COLO668 (cell line): ENCODE measurements at regions not wholly inside any gene's neighbourhood (a gene's known extent, or its start where the extent isn't known, plus 50 kb on each side); places are given as distances from the start of the nearest gene placed in this dataset.
"Not testable (repeated sequence)": the region's sequence is repeated elsewhere in the genome, so short reads cannot be mapped to it uniquely, and the experiment has no call there.

Source experiments
- DNase-seq: peaks from one replicate; lab custom pipeline; 2025; ENCODE audit not compliant: unreplicated experiment; lab: John Stamatoyannopoulos, UW

DNA sequence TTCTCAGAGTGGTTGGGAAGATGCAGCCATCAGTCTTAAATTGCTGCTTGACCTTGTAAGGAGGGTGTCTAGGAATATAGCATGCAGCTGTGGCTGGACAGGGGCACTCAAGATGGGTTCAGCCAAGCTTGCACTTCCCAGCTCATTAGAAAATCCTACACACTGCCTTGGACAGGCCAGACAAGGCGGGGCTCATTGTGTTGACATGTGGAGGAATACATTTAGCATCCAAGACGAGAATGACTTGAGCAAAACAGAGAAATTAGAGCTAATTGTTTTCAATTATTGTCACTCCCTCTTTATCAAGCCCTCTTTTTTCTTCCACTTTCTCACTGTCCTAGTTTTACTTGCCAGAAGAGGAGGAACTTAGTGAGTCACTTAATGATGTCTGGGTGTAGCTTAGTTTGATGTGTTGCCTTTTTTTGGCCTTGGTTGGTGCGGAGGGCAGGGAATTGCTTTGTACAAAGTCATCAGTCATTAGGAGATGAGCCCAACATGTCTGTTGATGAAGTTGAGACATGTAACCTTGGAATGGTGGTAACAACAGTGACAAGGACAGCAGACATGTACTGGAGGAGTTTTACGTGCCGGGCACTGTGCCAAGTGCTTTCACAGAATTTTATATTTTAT lies 1219.3 kb upstream of the WWC1 start:
- DNase-seq, result no peak

DNA sequence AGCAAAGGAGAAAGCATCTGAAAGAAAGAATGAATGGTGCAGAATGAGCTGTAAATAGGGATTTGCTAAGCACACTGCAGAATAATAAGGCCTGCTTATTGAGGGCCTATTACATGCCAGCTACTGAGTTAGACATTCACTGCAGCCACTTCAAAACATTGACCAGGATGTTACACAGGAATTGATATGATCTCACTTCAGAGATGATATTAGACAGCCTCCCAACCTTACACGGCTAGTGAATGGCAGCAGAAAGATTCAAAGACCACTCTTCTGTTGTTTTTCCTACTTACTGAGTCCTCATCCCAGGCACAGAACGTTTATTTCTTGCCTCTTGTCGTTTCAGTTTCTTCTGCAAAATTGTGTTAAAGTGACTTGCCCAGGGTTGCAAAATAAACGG lies 1209.9 kb upstream of the WWC1 start:
- no peak for DNase-seq

- DNase-seq, result no peak
Measured at GRCh38 chr5:167096816-167097215, 1194.6 kb upstream of the WWC1 start.

GRCh38 chr5:167104351-167104750 lies 1187.1 kb upstream of the WWC1 start:
- no peak for DNase-seq

GRCh38 chr5:167105941-167106340 lies 1185.5 kb upstream of the WWC1 start:
- no peak for DNase-seq

DNA sequence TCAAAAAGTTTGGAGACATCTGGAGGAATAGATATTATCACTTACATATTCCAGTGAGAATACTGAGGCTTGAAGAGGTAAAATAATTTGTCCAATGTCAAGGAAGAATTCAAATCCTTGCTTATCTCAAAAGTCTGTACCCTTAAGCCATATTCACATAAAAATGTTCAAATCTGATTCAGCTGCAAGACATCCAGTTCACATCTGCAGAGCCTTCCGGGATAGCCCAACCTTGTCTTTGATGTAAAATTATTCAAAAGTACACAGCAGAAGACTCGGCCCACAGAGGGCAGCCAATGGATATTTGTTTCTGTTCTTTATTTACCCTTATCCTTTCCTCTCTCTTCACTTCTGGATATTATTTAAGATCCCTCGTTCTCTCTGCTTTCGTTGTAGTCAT lies 1183.8 kb upstream of the WWC1 start:
- DNase-seq, result no peak

GRCh38 chr5:167108266-167108665 lies 1183.2 kb upstream of the WWC1 start:
- DNase-seq, result not testable (repeated sequence)

DNA sequence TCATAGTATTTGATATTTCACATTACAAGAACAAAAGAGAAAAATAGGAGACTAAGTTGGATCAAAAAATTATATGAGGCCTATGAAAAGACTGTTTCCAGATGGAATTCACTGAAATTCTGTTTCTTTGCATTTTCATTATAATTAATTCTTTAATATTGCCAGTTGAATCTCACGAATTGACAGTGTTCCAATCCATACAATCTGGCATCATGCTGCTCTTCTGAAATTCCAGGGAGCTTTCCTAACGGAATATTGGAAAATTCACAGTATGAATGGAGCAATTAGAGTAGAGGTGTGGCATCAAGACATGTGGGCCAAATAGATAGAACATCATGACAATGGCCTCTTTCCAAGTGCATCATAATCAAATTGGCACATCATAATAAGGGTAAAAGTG lies 1178.9 kb upstream of the WWC1 start:
- DNase-seq, result no peak

DNA sequence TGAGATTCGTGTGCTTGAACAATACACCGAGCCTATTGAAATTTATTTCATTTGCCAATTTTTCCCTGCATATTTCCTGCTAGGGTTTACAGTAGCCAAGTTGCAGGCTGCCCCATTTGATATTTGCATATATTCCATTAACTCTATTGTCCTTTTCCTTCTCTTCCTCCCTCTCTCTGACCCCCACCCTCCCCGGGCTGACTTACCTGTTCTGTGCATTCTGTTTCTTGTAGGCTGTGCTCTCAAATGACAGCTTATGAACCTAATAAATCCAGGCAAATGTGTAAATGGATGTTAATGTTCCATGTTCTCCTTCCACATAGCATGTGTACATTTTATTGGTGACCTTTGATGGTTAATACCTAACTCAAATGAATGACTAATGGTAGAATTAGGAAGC lies 1169.2 kb upstream of the WWC1 start:
- no peak for DNase-seq

DNA sequence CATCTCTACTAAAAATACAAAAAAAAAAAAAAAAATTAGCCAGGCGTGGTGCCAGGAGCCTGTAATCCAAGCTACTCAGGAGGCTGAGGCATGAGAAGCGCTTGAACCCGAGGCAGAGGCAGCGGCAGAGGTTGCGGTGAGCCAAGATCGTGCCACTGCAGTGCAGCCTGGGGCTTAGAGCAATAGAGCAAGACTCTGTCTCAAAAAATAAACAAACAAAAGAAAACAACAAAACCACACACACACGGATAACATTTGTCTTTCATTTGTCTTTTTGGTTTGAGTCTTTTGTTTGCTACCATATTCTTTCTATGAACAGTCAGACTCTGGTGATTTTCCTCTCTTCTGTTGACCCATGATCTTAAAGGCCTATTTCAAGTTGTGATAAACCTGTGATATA lies 1168.3 kb upstream of the WWC1 start:
- DNase-seq, result no peak

DNA sequence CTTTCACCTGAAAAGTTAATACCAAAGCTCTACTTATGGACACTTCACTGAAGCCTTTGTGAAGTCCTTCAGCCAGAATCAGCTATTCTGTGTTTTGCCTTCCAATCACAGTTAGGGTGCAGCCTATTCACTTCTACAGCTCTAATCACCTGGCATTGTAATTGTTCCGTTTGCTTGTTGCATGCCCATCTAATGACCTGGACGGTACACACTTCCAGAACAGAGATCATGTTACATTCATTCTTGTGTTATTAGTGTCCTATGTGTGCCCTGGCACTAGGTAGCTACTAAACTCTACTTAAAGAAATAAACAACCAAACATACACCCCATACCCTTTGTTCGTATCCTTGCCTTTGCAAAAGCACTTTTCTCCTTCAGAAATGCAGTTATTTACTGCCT lies 1162.9 kb upstream of the WWC1 start:
- DNase-seq, result no peak

- no peak for DNase-seq
Measured at GRCh38 chr5:167140548-167141291, 1150.7 kb upstream of the WWC1 start.

DNA sequence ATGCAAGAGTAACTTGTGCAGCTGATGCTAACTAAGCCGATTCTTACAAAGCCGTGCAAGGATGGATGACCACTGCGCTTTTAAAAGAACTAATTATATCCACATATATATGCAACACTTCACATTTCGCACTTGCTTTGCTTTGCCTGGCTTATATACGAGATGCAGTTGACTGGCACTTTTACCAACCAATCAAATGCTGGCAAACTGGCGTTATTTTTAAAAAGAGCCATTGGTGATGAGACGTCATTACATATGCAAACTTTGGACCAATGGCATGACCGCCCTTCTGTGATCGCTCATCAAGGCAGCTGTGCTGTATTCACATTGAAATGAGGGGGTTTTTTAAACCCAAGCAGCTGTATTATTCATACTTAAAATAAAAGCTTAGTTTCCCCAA lies 1147.7 kb upstream of the WWC1 start:
- DNase-seq, result no peak

GRCh38 chr5:167145841-167146240 lies 1145.6 kb upstream of the WWC1 start:
- no peak for DNase-seq

DNA sequence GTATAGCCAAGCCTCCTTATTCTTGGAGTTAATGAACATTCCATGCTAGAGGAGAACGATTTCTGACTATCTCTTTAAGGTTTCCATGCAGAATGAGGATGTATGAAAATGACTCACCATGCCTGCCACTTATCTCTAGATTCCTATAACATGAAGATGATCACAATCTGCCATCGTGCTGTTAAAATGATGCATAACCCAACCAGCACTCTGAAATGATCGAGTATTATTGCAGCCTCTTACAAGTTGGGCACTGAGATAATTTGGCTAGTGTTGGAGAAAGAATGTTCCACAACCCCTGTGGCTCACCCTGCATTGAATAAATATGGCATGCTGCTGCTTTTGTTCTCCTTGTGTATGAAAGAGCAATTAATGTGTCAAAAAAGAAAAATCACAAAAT lies 1143.6 kb upstream of the WWC1 start:
- DNase-seq, result no peak

GRCh38 chr5:167150661-167151060 lies 1140.8 kb upstream of the WWC1 start:
- no peak for DNase-seq

GRCh38 chr5:167152561-167152960 lies 1138.9 kb upstream of the WWC1 start:
- DNase-seq, result no peak

GRCh38 chr5:167155387-167156005 lies 1135.9 kb upstream of the WWC1 start:
- no peak for DNase-seq

- no peak for DNase-seq
Measured at GRCh38 chr5:167156446-167156845, 1135.0 kb upstream of the WWC1 start.

- DNase-seq, result no peak
Measured at GRCh38 chr5:167158588-167158987, 1132.9 kb upstream of the WWC1 start.

DNA sequence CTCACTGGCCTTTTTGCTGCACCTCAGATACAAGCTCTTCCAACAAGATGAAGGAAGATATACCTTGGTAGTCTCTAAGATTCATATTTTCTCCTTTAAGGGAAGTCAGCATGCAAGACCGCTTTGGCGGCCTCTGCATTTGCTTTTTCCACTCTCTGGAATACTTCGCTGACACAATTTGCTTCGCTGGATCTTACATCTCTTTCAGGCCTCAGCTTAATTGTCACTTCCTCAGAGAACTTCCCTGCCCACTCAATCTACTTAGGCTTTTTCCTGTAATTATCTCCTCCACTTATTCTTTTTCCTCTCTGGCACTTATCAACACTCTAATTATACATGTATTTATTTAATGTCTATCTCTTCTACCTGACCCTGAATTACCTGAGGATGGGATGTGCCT lies 1131.1 kb upstream of the WWC1 start:
- no peak for DNase-seq

DNA sequence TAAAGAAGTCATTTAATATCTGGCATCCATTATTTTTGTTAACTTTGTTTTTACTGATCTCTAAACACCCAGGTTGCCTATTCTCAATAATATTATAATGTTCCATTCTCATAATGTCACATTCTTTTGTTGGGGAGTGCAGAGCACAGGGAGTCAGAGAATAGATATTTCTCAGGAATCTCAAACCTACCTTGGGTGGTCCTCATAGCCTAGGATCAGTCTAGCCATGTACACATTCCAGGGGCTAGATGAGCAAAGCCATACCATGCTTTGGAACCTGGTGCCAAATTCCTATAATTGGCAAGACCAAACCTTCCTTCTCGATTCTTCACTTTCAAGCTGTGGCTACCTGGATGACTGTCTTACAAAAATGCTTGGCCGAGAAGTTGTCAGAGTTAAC lies 1124.7 kb upstream of the WWC1 start:
- no peak for DNase-seq
